Ascending aorta (tissue), 2 donors: ENCODE measurements at regions not wholly inside any gene's neighbourhood (a gene's known extent, or its start where the extent isn't known, plus 50 kb on each side); places are given as distances from the start of the nearest gene placed in this dataset.

ENCODE experiments used
- DNase-seq, 2 donors: peaks; one replicate each; pipeline ENCODE4 v3.0.0-alpha.2; 2019; ENCODE audit warnings: low spot score in 2 of 2
- H3K27ac ChIP-seq, 2 donors: fragments of 200-600 bp; sonication (generic); one replicate each; pipeline ENCODE4 v1.5.1; 2016 to 2017; ENCODE audit warnings: mild to moderate bottlenecking in 1 of 2
- H3K27me3 ChIP-seq: fragments of 200-600 bp; sonication (generic); one replicate; pipeline ENCODE4 v1.5.1; 2017
- H3K36me3 ChIP-seq, 2 donors: fragments of 200-600 bp; sonication (generic); one replicate each; pipeline ENCODE4 v1.5.1; 2016
- H3K4me1 ChIP-seq, 2 donors: fragments of 200-600 bp; sonication (generic); one replicate each; pipeline ENCODE4 v1.5.1; 2016 to 2017; ENCODE audit warnings: mild to moderate bottlenecking in 1 of 2
- H3K4me3 ChIP-seq, 2 donors: fragments of 200-600 bp; sonication (generic); one replicate each; pipeline ENCODE4 v1.5.1; 2016 to 2017; ENCODE audit warnings: mild to moderate bottlenecking in 1 of 2
- H3K9me3 ChIP-seq, 2 donors: fragments of 200-600 bp; sonication (generic); one replicate each; pipeline ENCODE4 v1.5.1; 2016
- CTCF ChIP-seq, 3 experiments: fragments of 200-600 bp in 2 of 3; fragments of 450-650 bp in 1 of 3; sonication (generic) in 2 of 3; IDR thresholded peaks; one replicate each; pipeline ENCODE4 v1.5.1; 2016 to 2019; ENCODE audit warnings: antibody characterized with exemption in 3 of 3, mild to moderate bottlenecking in 1 of 3, moderate library complexity in 1 of 3
- intact Hi-C: fragments of 100-400 bp; cut with DNase I; formaldehyde crosslinking; loops from one replicate; pipeline ENCODE4 v1.15.1; 2023

DNA sequence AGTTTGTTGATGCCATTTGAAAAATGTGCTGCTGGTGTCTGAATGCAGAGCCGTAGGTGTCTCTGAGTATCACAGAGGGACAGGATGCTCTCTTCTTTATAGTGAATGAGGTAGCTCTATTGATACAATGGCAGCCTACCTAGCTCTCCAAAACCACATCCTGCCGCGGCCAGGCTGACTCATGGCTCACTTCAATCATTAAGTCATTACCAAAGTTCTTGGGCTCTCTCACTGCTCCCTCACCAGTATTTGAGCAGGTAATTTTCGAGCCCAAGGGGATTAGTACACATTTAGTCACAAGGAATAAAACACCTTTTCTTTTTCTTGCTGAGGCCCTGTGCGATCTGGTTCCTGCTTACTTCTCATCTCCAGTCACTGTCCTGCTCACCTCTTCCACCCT is 509.0 kb upstream of the LARGE1 start:
- intact Hi-C loops = no loop called here
- Histone ChIP-seq H3K27ac (no peak overlapping the region), H3K27me3 (no peaks in the 10 kb centered on the region), H3K9me3 (no peaks in the 10 kb centered on the region), H3K4me1 (no peaks in the 10 kb centered on the region), H3K36me3 (no peaks in the 10 kb centered on the region), H3K4me3 (no peak overlapping the region)
- no peak for TF ChIP-seq CTCF (IDR thresholded peaks at IDR 0.05)
- DNase-seq = no peak

DNA sequence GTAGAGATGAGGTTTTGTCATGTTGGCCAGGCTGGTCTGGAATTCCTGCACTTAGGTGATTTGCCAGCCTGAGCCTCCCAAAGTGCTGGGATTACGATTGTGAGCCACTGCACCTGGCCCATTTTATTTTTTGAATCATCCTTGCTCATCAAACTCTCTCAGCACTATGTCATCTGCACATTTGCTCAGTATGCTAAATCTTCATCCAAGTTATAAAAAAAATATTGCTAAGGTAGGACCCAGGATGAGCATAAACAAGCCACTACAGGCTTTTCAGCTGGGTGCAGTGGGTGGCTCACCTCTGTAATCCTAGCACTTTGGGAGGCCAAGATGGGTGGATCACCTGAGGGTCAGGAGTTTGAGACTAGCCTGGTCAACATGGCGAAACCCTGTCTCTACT is 510.1 kb upstream of the LARGE1 start:
- Histone ChIP-seq H3K27me3 (no peaks in the 10 kb centered on the region), H3K27ac (no peak overlapping the region), H3K9me3 (no peaks in the 10 kb centered on the region), H3K36me3 (no peaks in the 10 kb centered on the region), H3K4me3 (no peak overlapping the region), H3K4me1 (no peaks in the 10 kb centered on the region)
- no peak for DNase-seq
- TF ChIP-seq CTCF (IDR thresholded peaks at IDR 0.05) = no peak
- intact Hi-C loops = no loop called here

DNA sequence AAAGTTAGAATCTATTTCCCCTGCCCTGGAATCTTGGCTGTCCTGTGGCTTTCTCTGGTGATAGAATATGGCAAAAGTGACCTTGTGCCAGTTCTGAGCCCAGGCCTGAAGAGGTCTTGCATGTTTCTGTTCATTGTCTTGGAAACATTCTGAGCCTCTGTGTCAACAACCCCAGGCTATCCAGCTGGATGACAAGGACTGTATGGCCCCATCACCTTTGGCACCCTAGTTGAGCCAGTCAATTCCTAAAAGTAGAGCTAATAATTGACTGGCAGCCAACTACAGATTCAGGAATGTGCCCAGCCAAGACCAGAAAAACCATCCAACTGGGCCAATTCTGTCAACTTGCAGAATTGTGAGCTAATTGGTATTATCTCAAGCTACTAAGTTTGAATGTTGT is 514.1 kb upstream of the LARGE1 start:
- Histone ChIP-seq H3K27ac (no peak overlapping the region), H3K4me3 (no peak overlapping the region), H3K4me1 (no peaks in the 10 kb centered on the region), H3K36me3 (no peaks in the 10 kb centered on the region), H3K27me3 (no peaks in the 10 kb centered on the region), H3K9me3 (no peaks in the 10 kb centered on the region)
- TF ChIP-seq CTCF (IDR thresholded peaks at IDR 0.05) = no peak
- DNase-seq = no peak
- intact Hi-C loops = no loop called here

DNA sequence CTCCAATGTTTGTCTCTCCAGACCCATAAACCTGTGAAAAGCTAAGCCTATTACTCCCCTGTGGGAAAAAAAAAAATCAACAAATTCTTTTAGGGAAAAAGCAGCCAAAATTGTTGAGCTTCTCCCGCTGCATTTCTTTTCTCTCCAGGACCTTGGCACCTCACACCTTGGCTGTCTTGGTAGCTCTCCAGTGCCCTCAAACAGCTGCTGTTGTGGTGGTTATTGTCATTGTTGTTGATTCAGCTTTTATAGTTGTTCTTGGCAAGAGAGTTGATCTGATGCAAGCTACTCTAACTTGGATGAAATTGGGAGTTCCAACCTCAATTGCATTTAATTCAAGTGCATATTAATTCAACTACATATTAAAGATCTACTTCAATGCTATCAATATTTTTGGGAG is 516.9 kb upstream of the LARGE1 start:
- H3K27me3 ChIP-seq = no peaks in the 10 kb centered on the region
- no peak overlapping the region for H3K4me3 ChIP-seq
- no peak overlapping the region for H3K27ac ChIP-seq
- no peaks in the 10 kb centered on the region for H3K9me3 ChIP-seq
- no peaks in the 10 kb centered on the region for H3K36me3 ChIP-seq
- no peak for DNase-seq
- TF ChIP-seq CTCF (IDR thresholded peaks at IDR 0.05) = no peak
- no peaks in the 10 kb centered on the region for H3K4me1 ChIP-seq
- intact Hi-C loops = no loop called here

DNA sequence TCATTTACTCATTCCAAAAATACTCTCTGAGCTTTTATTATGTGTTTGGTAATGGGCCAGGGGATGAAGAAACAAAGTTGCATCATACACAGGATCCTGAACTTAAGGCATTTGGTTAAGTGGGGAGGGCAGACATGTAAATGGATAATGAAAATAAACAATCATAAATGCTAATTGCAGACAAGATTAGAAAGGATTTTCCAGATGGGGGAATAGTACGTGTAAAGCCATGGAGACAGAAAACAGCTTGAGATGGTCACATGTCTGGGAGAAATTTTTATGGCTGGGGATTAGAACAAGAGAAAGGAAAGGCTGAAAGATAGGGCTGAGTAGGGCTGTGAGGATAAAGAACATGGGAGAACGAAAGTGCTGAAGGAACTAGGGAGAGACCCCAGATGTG is 534.3 kb upstream of the LARGE1 start:
- Histone ChIP-seq H3K4me3 (no peak overlapping the region), H3K27me3 (no peaks in the 10 kb centered on the region), H3K9me3 (no peaks in the 10 kb centered on the region), H3K4me1 (no peaks in the 10 kb centered on the region), H3K27ac (no peak overlapping the region), H3K36me3 (no peaks in the 10 kb centered on the region)
- no peak for DNase-seq
- intact Hi-C loops = no loop called here
- TF ChIP-seq CTCF (IDR thresholded peaks at IDR 0.05) = no peak

GRCh38 chr22:34462795-34463194 is 542.5 kb upstream of the LARGE1 start:
- H3K36me3 ChIP-seq = no peaks in the 10 kb centered on the region
- H3K4me3 ChIP-seq = no peak overlapping the region
- H3K4me1 ChIP-seq = no peaks in the 10 kb centered on the region
- no peak for TF ChIP-seq CTCF (IDR thresholded peaks at IDR 0.05)
- no peaks in the 10 kb centered on the region for H3K27me3 ChIP-seq
- no peaks in the 10 kb centered on the region for H3K9me3 ChIP-seq
- intact Hi-C loops = no loop called here
- no peak overlapping the region for H3K27ac ChIP-seq
- no peak for DNase-seq
